Parathyroid adenoma (tissue), 2 donors: ENCODE measurements at regions not wholly inside any gene's neighbourhood (a gene's known extent, or its start where the extent isn't known, plus 50 kb on each side); places are given as distances from the start of the nearest gene placed in this dataset.

Source experiments
- H2AFZ ChIP-seq: fragments of 300-600 bp; sonication (generic); one replicate; pipeline ENCODE4 v1.7.0; 2017; ENCODE audit warnings: antibody characterized with exemption, mild to moderate bottlenecking
- H3K27ac ChIP-seq: fragments of 300-600 bp; sonication (generic); one replicate; pipeline ENCODE4 v1.7.0; 2017
- H3K27me3 ChIP-seq: fragments of 300-600 bp; sonication (generic); one replicate; pipeline ENCODE4 v1.7.0; 2017; ENCODE audit warnings: low read length; ENCODE audit not compliant: control insufficient read depth, insufficient read depth
- H3K36me3 ChIP-seq: fragments of 300-600 bp; sonication (generic); one replicate; pipeline ENCODE4 v1.7.0; 2017; ENCODE audit warnings: low read length; ENCODE audit not compliant: control insufficient read depth, insufficient read depth
- H3K4me1 ChIP-seq: fragments of 300-600 bp; sonication (generic); one replicate; pipeline ENCODE4 v1.7.0; 2017; ENCODE audit warnings: control low read depth
- H3K4me2 ChIP-seq: fragments of 300-600 bp; sonication (generic); one replicate; pipeline ENCODE4 v1.7.0; 2017; ENCODE audit warnings: low read length
- H3K4me3 ChIP-seq: fragments of 300-600 bp; sonication (generic); one replicate; pipeline ENCODE4 v1.7.0; 2017; ENCODE audit warnings: low read depth, low read length
- H3K79me2 ChIP-seq: fragments of 300-600 bp; sonication (generic); one replicate; pipeline ENCODE4 v1.7.0; 2017; ENCODE audit warnings: control low read depth
- H3K9ac ChIP-seq: fragments of 300-600 bp; sonication (generic); one replicate; pipeline ENCODE4 v1.7.0; 2017; ENCODE audit warnings: mild to moderate bottlenecking
- H3K9me3 ChIP-seq: fragments of 300-600 bp; sonication (generic); one replicate; pipeline ENCODE4 v1.7.0; 2017; ENCODE audit warnings: low read length; ENCODE audit not compliant: control insufficient read depth
- TF ChIP-seq, protein P1 (sequence below): fragments of 300-600 bp; sonication (generic); IDR thresholded peaks from one replicate; pipeline ENCODE4 v1.7.0; 2017; ENCODE audit warnings: antibody characterized with exemption, mild to moderate bottlenecking
- donor health status: primary hyperparathyroidism.

- H2AFZ ChIP-seq = no peak overlapping the region
- H3K9ac ChIP-seq = no peak overlapping the region
- no peak overlapping the region for H3K4me3 ChIP-seq
- H3K9me3 ChIP-seq = no peaks in the 10 kb centered on the region
- TF ChIP-seq, protein P1, sequence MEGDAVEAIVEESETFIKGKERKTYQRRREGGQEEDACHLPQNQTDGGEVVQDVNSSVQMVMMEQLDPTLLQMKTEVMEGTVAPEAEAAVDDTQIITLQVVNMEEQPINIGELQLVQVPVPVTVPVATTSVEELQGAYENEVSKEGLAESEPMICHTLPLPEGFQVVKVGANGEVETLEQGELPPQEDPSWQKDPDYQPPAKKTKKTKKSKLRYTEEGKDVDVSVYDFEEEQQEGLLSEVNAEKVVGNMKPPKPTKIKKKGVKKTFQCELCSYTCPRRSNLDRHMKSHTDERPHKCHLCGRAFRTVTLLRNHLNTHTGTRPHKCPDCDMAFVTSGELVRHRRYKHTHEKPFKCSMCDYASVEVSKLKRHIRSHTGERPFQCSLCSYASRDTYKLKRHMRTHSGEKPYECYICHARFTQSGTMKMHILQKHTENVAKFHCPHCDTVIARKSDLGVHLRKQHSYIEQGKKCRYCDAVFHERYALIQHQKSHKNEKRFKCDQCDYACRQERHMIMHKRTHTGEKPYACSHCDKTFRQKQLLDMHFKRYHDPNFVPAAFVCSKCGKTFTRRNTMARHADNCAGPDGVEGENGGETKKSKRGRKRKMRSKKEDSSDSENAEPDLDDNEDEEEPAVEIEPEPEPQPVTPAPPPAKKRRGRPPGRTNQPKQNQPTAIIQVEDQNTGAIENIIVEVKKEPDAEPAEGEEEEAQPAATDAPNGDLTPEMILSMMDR = no peak
- H3K27ac ChIP-seq = no peak overlapping the region
- H3K4me1 ChIP-seq = no peaks in the 10 kb centered on the region
- H3K79me2 ChIP-seq = no peaks in the 10 kb centered on the region
- no peak overlapping the region for H3K4me2 ChIP-seq
- H3K36me3 ChIP-seq = no peaks in the 10 kb centered on the region
- H3K27me3 ChIP-seq = no peaks in the 10 kb centered on the region
These were observed 189.6 kb upstream of the MAN1A1 start for GRCh38 chr6:119539066-119539746.

DNA sequence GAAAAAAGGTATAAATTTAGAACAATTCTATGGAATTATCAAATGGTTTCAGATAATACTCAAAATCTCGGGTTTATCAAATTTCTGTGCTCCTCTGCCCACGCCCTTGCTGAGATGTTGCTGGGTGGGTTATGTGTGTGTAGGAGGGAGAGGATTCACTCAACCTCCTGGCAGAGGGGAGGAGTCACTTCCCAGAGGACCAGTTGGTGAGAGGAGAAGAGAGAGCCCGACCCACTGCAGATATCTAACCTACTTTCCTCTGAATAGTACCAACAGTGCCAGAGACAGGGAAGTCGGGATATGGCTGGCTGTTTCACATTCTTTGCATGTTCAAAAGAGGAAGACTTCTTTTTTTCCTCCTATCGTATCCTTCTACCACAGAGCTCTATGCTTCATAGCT, 187.1 kb upstream of the MAN1A1 start:
- no peak overlapping the region for H3K9ac ChIP-seq
- H3K4me3 ChIP-seq = no peak overlapping the region
- no peak overlapping the region for H3K27ac ChIP-seq
- H2AFZ ChIP-seq = no peak overlapping the region
- TF ChIP-seq, protein P1 = no peak
- H3K79me2 ChIP-seq = no peaks in the 10 kb centered on the region
- H3K9me3 ChIP-seq = no peaks in the 10 kb centered on the region
- no peak overlapping the region for H3K4me2 ChIP-seq
- no peaks in the 10 kb centered on the region for H3K4me1 ChIP-seq
- no peaks in the 10 kb centered on the region for H3K27me3 ChIP-seq
- no peaks in the 10 kb centered on the region for H3K36me3 ChIP-seq

DNA sequence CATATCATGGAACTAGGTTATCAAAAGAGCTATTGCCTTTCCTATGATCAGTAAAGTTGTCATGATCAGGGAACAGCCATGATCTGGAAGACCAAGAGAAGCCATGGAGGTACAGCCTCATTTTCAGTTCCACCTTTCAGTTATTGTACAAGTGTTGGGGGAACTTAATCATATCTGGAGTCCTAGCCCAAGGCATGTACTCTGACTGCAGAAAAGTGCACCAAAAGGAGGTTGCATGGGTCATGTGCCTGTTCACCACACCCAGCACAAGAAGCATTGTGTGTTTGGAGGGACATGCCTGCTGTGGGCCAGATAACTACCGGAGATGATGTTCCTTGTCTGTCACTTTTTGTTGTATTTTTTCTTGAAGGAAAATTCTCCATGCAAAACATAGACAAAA, 185.8 kb upstream of the MAN1A1 start:
- Histone ChIP-seq H2AFZ (no peak overlapping the region), H3K27ac (no peak overlapping the region)
- TF ChIP-seq, protein P1 = no peak

DNA sequence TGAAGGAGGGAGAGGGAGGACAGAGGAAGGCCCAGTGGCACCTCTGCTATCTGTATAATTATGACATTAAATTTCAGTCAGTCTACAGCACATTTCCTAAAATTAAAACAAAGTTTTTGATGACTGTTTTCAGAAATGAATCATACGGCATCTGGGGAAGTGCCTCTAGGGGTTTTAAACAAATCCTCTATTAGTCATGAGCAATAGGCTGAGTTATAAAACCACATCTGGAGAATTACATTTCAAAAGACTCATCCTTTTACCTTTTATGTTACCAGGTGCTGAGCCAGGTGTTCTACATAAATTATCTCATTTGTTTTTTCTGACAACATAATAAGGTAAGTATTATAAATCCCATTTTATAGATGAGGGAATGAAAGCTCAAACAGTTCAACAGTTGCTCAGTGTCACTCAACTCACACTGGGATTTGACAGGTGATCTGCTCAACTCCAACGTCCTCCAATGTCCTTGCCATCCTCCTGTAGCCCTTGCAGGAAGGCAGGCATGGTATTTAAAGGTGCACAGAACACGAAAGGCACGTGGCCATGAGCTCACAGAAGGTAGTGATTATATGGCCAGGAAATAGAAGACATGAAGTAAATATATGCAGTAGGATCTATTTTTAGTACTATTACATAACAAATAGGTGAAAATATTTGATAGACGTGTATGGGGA, 184.2 kb upstream of the MAN1A1 start:
- no peak overlapping the region for H3K27ac ChIP-seq
- no peaks in the 10 kb centered on the region for H3K36me3 ChIP-seq
- no peak overlapping the region for H3K4me3 ChIP-seq
- no peaks in the 10 kb centered on the region for H3K79me2 ChIP-seq
- no peaks in the 10 kb centered on the region for H3K9me3 ChIP-seq
- no peaks in the 10 kb centered on the region for H3K27me3 ChIP-seq
- no peak overlapping the region for H3K9ac ChIP-seq
- no peak overlapping the region for H3K4me2 ChIP-seq
- no peak overlapping the region for H2AFZ ChIP-seq
- no peaks in the 10 kb centered on the region for H3K4me1 ChIP-seq
- TF ChIP-seq, protein P1 = no peak

More for the DNA sequence above, 185.8 kb upstream of the MAN1A1 start:
- no peak overlapping the region for H3K9ac ChIP-seq
- no peak overlapping the region for H3K4me2 ChIP-seq
- H3K79me2 ChIP-seq = no peaks in the 10 kb centered on the region
- no peaks in the 10 kb centered on the region for H3K9me3 ChIP-seq
- no peaks in the 10 kb centered on the region for H3K4me1 ChIP-seq
- no peak overlapping the region for H3K4me3 ChIP-seq
- no peaks in the 10 kb centered on the region for H3K36me3 ChIP-seq
- no peaks in the 10 kb centered on the region for H3K27me3 ChIP-seq

DNA sequence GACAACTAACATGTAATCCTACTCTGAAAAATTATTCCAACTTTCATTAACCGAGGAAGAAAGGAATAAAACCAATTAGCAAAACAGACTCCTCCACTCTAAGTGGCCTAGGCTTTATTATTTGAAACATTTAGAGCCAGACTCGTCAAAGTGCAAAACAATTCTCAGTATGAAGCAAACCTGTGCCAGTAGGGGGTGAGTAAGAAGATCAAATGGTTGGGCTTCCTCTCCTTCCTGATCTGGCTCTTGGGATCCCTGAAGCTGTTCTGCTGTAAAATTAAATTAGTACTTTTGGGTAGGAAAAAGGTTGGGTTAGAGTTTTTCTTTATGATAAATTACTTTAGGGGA, 177.6 kb upstream of the MAN1A1 start:
- no peaks in the 10 kb centered on the region for H3K9me3 ChIP-seq
- no peak overlapping the region for H3K4me3 ChIP-seq
- TF ChIP-seq, protein P1 = no peak
- H3K79me2 ChIP-seq = no peaks in the 10 kb centered on the region
- no peaks in the 10 kb centered on the region for H3K27me3 ChIP-seq
- H3K9ac ChIP-seq = no peak overlapping the region
- H3K36me3 ChIP-seq = no peaks in the 10 kb centered on the region
- no peak overlapping the region for H3K27ac ChIP-seq
- no peaks in the 10 kb centered on the region for H3K4me1 ChIP-seq
- no peak overlapping the region for H2AFZ ChIP-seq
- no peak overlapping the region for H3K4me2 ChIP-seq
